GM21786 (cell line): ENCODE measurements at regions not wholly inside any gene's neighbourhood (a gene's known extent, or its start where the extent isn't known, plus 50 kb on each side); places are given as distances from the start of the nearest gene placed in this dataset.

Source experiments
- ATAC-seq: cut with Tn5 transposase; IDR thresholded peaks from one replicate; pipeline ENCODE4 v1.9.1; 2021; ENCODE audit not compliant: unreplicated experiment

GRCh38 chr2:47620770-47621437 lies 50.1 kb upstream of the KCNK12 start:
- no peak for ATAC-seq
